NB4 (cell line): ENCODE measurements at regions not wholly inside any gene's neighbourhood (a gene's known extent, or its start where the extent isn't known, plus 50 kb on each side); places are given as distances from the start of the nearest gene placed in this dataset.

Experiments used
- DNase-seq: peaks from one replicate; pipeline ENCODE4 v3.0.0; 2010; ENCODE audit warnings: low read depth
- H3K4me3 ChIP-seq: one replicate; pipeline ENCODE4 v1.5.1; 2011; ENCODE audit warnings: mild to moderate bottlenecking, low read depth, low read length, moderate library complexity
- MAX ChIP-seq: IDR thresholded peaks from 2 replicates; pipeline ENCODE4 v1.6.1; 2011; ENCODE audit warnings: low read depth, low read length
- MYC ChIP-seq: IDR thresholded peaks from 2 replicates; pipeline ENCODE4 v1.6.1; 2011; ENCODE audit warnings: low read depth, low read length
- POLR2A ChIP-seq: IDR thresholded peaks from 2 replicates; pipeline ENCODE4 v1.6.1; 2011; ENCODE audit warnings: mild to moderate bottlenecking; ENCODE audit not compliant: insufficient read length; ENCODE audit errors: extremely low read depth
- TF ChIP-seq, protein P1 (sequence below): IDR thresholded peaks from one replicate; pipeline ENCODE4 v1.5.1; 2012; ENCODE audit warnings: low read depth, low read length

DNA sequence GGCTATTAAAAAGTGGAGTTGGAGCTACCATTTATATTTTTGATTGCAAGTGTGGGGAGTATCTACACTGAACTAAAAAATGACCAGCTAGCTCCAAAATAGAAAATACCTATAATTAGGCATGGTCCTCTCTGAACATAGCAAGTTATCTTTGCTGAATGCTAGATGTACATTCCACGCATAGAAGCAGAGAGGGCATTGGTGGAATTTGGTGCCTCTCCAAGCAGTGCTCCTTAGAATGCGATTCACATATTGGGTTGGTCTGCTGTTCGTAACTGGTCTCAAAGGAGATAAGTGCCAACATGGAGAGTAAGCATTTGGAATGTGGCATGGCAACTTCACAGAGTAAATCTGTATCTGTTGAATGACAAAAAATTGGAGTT is 196.2 kb downstream of the PTN start:
- DNase-seq = no peak
- TF ChIP-seq POLR2A (no peak), MYC (no peak), MAX (no peak)
- TF ChIP-seq, protein P1, sequence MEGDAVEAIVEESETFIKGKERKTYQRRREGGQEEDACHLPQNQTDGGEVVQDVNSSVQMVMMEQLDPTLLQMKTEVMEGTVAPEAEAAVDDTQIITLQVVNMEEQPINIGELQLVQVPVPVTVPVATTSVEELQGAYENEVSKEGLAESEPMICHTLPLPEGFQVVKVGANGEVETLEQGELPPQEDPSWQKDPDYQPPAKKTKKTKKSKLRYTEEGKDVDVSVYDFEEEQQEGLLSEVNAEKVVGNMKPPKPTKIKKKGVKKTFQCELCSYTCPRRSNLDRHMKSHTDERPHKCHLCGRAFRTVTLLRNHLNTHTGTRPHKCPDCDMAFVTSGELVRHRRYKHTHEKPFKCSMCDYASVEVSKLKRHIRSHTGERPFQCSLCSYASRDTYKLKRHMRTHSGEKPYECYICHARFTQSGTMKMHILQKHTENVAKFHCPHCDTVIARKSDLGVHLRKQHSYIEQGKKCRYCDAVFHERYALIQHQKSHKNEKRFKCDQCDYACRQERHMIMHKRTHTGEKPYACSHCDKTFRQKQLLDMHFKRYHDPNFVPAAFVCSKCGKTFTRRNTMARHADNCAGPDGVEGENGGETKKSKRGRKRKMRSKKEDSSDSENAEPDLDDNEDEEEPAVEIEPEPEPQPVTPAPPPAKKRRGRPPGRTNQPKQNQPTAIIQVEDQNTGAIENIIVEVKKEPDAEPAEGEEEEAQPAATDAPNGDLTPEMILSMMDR = no peak
- H3K4me3 ChIP-seq = no peak overlapping the region

GRCh38 chr7:137146552-137147337 is 196.8 kb downstream of the PTN start:
- TF ChIP-seq, protein P1 = no peak
- TF ChIP-seq POLR2A (no peak), MYC (no peak), MAX (no peak)
- DNase-seq = no peak
- H3K4me3 ChIP-seq = no peak overlapping the region

- no peak for DNase-seq
- H3K4me3 ChIP-seq = no peak overlapping the region
- TF ChIP-seq, protein P1 = no peak
- TF ChIP-seq POLR2A (no peak), MAX (no peak), MYC (no peak)
Measured at GRCh38 chr7:137146012-137146455, 197.5 kb downstream of the PTN start.

- H3K4me3 ChIP-seq = no peak overlapping the region
- TF ChIP-seq POLR2A (no peak), MAX (no peak), MYC (no peak)
- TF ChIP-seq, protein P1 = no peak
- no peak for DNase-seq
Measured at GRCh38 chr7:137142376-137142775, 201.2 kb downstream of the PTN start.

- DNase-seq = no peak
- TF ChIP-seq, protein P1 = no peak
- no peak for TF ChIP-seq MAX
- no peak for TF ChIP-seq MYC
- TF ChIP-seq POLR2A = no peak
- no peak overlapping the region for H3K4me3 ChIP-seq
Measured at GRCh38 chr7:137135654-137136350, 207.7 kb downstream of the PTN start.
